ENCODE measurements at regions not wholly inside any gene's neighbourhood (a gene's known extent, or its start where the extent isn't known, plus 50 kb on each side); places are given as distances from the start of the nearest gene placed in this dataset.

DNA sequence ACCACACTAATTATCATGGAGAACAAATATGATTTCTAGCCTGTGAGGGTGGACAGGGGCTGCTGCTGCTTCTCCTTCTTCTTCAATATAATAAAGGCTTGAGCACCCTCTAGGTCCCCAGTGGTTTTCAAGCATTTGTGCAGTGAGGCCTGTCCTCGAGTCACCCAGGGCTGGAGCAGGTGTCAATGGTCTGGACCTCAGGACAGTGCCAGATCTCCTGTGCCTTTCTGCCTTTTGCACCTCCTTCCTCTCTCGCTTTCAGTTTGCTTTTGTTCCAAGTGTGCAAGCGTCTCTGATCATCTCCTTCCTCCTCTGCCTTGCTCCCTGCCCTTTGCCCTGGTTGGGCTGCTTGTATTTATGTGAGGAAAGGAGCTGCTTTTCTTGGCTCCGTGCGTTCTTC is 152.2 kb upstream of the SYNDIG1 start:
- no peak for TF ChIP-seq POLR2AphosphoS5 (IDR thresholded peaks at IDR 0.05)
- TF ChIP-seq, protein P1, sequence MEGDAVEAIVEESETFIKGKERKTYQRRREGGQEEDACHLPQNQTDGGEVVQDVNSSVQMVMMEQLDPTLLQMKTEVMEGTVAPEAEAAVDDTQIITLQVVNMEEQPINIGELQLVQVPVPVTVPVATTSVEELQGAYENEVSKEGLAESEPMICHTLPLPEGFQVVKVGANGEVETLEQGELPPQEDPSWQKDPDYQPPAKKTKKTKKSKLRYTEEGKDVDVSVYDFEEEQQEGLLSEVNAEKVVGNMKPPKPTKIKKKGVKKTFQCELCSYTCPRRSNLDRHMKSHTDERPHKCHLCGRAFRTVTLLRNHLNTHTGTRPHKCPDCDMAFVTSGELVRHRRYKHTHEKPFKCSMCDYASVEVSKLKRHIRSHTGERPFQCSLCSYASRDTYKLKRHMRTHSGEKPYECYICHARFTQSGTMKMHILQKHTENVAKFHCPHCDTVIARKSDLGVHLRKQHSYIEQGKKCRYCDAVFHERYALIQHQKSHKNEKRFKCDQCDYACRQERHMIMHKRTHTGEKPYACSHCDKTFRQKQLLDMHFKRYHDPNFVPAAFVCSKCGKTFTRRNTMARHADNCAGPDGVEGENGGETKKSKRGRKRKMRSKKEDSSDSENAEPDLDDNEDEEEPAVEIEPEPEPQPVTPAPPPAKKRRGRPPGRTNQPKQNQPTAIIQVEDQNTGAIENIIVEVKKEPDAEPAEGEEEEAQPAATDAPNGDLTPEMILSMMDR (IDR thresholded peaks at IDR 0.05), result no peak

Measured in gastroesophageal sphincter (tissue), 3 donors.